Body of pancreas (tissue), 4 donors: ENCODE measurements at regions not wholly inside any gene's neighbourhood (a gene's known extent, or its start where the extent isn't known, plus 50 kb on each side); places are given as distances from the start of the nearest gene placed in this dataset.

Experiments
- POLR2A ChIP-seq, 3 donors: fragments of 450-650 bp; IDR thresholded peaks; one replicate each; pipeline ENCODE4 v1.6.1; 2016; ENCODE audit warnings: antibody characterized with exemption in 3 of 3, mild to moderate bottlenecking in 2 of 3
- TF ChIP-seq, protein P1 (sequence below), 7 experiments: fragments of 450-650 bp in 4 of 7; fragments of 200-600 bp in 3 of 7; sonication (generic) in 3 of 7; IDR thresholded peaks; one replicate each; pipeline ENCODE4 v1.5.1; 2016 to 2019; ENCODE audit warnings: antibody characterized with exemption in 7 of 7

DNA sequence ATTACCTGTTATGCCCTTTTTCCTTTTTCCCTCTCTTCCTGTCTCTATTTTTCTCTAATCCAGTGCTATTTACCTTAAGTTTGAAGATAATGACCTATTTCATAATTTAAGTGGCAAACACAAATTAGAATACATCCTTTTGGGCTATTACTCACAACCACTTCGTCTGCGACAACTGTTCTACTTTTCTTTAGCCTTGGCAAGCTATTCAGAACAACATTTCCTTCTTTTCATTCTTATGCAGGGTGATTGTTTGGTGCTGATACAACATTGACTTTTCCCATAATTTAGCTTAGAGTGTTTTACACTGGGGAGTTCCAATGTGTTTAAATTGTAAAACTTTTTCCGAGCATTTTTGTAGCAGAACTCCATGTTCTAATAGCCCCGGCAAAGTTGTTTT is 86.6 kb upstream of the S1PR1 start:
- no peak for TF ChIP-seq POLR2A (IDR thresholded peaks at IDR 0.05)
- TF ChIP-seq, protein P1, sequence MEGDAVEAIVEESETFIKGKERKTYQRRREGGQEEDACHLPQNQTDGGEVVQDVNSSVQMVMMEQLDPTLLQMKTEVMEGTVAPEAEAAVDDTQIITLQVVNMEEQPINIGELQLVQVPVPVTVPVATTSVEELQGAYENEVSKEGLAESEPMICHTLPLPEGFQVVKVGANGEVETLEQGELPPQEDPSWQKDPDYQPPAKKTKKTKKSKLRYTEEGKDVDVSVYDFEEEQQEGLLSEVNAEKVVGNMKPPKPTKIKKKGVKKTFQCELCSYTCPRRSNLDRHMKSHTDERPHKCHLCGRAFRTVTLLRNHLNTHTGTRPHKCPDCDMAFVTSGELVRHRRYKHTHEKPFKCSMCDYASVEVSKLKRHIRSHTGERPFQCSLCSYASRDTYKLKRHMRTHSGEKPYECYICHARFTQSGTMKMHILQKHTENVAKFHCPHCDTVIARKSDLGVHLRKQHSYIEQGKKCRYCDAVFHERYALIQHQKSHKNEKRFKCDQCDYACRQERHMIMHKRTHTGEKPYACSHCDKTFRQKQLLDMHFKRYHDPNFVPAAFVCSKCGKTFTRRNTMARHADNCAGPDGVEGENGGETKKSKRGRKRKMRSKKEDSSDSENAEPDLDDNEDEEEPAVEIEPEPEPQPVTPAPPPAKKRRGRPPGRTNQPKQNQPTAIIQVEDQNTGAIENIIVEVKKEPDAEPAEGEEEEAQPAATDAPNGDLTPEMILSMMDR (IDR thresholded peaks at IDR 0.05), result no peak
